HFFc6 (cell line): ENCODE measurements at regions not wholly inside any gene's neighbourhood (a gene's known extent, or its start where the extent isn't known, plus 50 kb on each side); places are given as distances from the start of the nearest gene placed in this dataset.
"Not testable (repeated sequence)": the region's sequence is repeated elsewhere in the genome, so short reads cannot be mapped to it uniquely, and the experiment has no call there.

Experiments used
- DNase-seq: peaks from one replicate; pipeline ENCODE4 v3.0.0-alpha.2; 2018
- H3K27ac Mint-ChIP-seq: 2 replicates; pipeline ENCODE4 v1.8.0; 2020; ENCODE audit warnings: mild to moderate bottlenecking, mixed read lengths
- H3K27me3 Mint-ChIP-seq: 2 replicates; pipeline ENCODE4 v1.8.0; 2021; ENCODE audit warnings: mild to moderate bottlenecking, moderate library complexity, mixed read lengths; ENCODE audit not compliant: insufficient read depth
- H3K36me3 Mint-ChIP-seq: 2 replicates; pipeline ENCODE4 v1.8.0; 2021; ENCODE audit warnings: low read depth, mixed read lengths
- H3K4me1 Mint-ChIP-seq: 2 replicates; pipeline ENCODE4 v1.8.0; 2020; ENCODE audit warnings: low read depth, mixed read lengths
- H3K4me3 Mint-ChIP-seq: 2 replicates; pipeline ENCODE4 v1.8.0; 2020; ENCODE audit warnings: mild to moderate bottlenecking, moderate library complexity, mixed read lengths
- H3K9me3 Mint-ChIP-seq: 2 replicates; pipeline ENCODE4 v1.8.0; 2020; ENCODE audit warnings: mild to moderate bottlenecking, mixed read lengths
- TF ChIP-seq, protein P1 (sequence below): fragments of 200-600 bp; sonication (generic); IDR thresholded peaks from 2 replicates; pipeline ENCODE4 v1.5.0; 2021; ENCODE audit warnings: antibody characterized with exemption, mild to moderate bottlenecking

DNA sequence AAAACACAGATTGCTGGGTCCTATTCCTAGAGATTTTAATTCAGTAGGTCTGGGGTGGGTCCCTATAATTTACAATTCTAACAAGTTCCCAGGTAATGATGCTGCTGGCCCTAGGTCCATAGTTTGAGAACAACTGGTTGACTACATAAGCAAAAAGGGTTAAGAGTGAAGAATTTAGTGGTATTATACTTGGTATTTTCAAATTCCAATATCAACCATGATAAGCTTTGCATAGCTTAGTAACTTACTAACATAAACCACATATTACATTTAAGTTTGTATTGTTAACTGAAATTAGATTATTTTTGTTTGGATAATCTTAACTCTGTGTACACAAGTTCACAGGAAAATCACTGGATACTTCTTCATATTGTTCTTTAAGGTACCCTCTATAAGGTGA, 862.9 kb upstream of the ACVR2A start:
- no peak overlapping the region for H3K27ac Mint-ChIP-seq
- no peak for DNase-seq
- H3K27me3 Mint-ChIP-seq, result no peaks in the 10 kb centered on the region
- H3K9me3 Mint-ChIP-seq, result peaks cover 31% of the 10 kb centered on the region
- H3K36me3 Mint-ChIP-seq, result no peaks in the 10 kb centered on the region
- TF ChIP-seq, protein P1, sequence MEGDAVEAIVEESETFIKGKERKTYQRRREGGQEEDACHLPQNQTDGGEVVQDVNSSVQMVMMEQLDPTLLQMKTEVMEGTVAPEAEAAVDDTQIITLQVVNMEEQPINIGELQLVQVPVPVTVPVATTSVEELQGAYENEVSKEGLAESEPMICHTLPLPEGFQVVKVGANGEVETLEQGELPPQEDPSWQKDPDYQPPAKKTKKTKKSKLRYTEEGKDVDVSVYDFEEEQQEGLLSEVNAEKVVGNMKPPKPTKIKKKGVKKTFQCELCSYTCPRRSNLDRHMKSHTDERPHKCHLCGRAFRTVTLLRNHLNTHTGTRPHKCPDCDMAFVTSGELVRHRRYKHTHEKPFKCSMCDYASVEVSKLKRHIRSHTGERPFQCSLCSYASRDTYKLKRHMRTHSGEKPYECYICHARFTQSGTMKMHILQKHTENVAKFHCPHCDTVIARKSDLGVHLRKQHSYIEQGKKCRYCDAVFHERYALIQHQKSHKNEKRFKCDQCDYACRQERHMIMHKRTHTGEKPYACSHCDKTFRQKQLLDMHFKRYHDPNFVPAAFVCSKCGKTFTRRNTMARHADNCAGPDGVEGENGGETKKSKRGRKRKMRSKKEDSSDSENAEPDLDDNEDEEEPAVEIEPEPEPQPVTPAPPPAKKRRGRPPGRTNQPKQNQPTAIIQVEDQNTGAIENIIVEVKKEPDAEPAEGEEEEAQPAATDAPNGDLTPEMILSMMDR, result no peak
- no peak overlapping the region for H3K4me3 Mint-ChIP-seq
- H3K4me1 Mint-ChIP-seq, result no peaks in the 10 kb centered on the region

DNA sequence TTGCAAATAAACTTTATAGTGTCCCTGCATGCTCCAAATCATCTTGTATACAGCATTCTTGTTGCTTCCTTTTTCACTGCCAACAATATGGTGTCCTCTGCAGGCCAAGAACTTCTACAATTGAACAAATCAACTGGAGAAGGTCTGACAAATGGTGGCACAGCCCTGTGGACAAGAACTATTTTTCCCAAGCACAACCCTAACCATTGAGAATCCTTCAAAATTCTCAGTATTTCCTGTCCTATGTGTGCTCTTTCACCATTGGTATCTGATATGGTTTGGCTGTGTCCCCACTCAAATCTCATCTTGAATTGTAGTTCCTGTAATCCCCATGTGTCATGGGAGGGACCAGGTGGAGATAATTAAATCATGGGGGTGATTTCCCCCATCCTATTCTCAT, 865.1 kb upstream of the ACVR2A start:
- TF ChIP-seq, protein P1, result no peak
- Mint-ChIP-seq H3K4me3 (no peak overlapping the region), H3K27ac (no peak overlapping the region), H3K27me3 (no peaks in the 10 kb centered on the region), H3K9me3 (peaks cover 30% of the 10 kb centered on the region), H3K4me1 (no peaks in the 10 kb centered on the region), H3K36me3 (no peaks in the 10 kb centered on the region)
- no peak for DNase-seq

DNA sequence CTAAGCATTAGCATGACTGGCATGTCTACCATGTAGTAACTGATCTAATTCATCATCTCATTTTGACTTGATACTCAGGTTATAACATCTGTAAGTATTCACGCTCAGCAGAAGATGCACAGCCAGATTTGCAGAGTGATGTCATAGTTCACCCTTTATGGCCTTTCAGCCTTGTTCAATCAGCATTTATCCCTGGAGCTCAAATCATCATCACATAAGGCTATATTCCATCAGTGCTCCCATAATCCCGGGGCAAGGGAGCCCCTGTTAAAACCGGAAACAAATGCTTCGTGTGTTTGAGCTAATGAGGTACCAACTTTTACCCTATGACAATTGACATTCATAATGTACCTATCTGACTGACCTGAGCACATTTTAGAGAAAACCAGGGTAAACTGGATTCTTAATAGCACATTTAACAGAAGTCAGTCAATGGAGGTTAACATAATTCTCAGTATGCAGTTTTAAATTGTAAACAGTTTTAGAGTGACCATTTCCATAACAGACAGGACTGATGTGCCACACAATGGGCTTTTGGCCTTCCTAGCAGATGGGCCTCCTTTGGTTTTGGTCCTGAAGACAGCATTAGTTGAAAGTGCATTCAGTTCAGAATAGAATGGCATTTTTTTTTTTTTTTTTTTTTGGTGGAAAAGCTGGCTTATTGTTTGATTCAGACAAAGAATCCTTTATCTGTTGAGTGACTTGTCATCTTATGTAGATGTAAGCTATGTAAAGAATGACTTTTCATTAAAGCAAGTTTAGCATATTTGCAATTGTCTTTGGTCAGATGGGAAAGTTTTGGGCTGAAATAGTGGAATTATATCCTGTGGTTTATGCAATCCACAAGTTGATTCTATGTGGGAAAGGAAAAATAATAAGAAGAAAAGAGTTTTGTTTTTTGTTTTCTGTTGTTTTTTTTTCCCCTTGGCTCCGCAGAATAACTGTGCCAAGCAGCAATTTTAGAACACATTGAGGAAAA, 866.0 kb upstream of the ACVR2A start:
- Mint-ChIP-seq H3K4me3 (no peak overlapping the region), H3K27me3 (no peaks in the 10 kb centered on the region), H3K36me3 (no peaks in the 10 kb centered on the region), H3K9me3 (peaks cover 29% of the 10 kb centered on the region), H3K27ac (no peak overlapping the region), H3K4me1 (no peaks in the 10 kb centered on the region)
- no peak for DNase-seq
- TF ChIP-seq, protein P1, result no peak

DNA sequence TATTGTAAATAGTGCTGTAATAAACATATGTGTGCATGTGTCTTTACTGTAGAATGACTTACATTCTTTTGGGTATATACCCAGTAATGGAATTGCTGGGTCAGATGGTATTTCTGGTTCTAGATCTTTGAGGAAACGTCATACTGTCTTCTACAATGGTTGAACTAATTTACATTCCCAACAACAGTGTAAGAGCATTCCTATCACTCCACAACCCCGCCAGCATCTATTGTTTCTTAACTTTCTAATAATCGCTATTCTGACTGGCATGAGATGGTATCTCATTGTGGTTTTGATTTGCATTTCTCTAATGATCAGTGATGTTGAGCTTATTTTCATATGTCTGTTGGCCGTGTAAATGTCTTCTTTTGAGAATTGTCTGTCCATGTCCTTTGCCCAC, 873.8 kb upstream of the ACVR2A start:
- H3K36me3 Mint-ChIP-seq, H3K4me3 Mint-ChIP-seq: not testable (repeated sequence)

DNA sequence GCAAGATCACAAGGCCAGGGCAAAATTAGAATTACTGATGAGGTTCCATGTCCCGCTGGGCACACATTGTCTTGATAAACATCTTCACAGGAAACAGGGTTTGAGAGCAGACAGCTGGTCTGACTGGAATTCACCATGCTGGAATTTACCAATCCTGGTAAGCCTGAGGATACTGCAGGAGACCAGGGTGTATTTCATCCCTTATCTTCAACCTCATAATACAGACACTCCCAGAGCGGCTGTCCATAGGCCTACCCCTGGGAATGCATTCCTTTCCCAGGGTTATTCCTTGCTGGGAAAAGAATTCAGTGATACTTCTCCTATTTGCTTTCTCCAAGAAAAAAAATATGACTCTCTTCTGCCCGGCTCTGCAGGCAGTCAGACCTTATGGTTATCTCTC, 875.1 kb upstream of the ACVR2A start:
- H3K27me3 Mint-ChIP-seq, H3K4me1 Mint-ChIP-seq, DNase-seq, H3K4me3 Mint-ChIP-seq, H3K27ac Mint-ChIP-seq, H3K36me3 Mint-ChIP-seq: not testable (repeated sequence)
- H3K9me3 Mint-ChIP-seq, result peaks cover 42% of the 10 kb centered on the region

More for the DNA sequence above, 873.8 kb upstream of the ACVR2A start:
- not testable (repeated sequence) for H3K27ac Mint-ChIP-seq, H3K27me3 Mint-ChIP-seq, H3K4me1 Mint-ChIP-seq, DNase-seq
- H3K9me3 Mint-ChIP-seq, result peaks cover 46% of the 10 kb centered on the region

DNA sequence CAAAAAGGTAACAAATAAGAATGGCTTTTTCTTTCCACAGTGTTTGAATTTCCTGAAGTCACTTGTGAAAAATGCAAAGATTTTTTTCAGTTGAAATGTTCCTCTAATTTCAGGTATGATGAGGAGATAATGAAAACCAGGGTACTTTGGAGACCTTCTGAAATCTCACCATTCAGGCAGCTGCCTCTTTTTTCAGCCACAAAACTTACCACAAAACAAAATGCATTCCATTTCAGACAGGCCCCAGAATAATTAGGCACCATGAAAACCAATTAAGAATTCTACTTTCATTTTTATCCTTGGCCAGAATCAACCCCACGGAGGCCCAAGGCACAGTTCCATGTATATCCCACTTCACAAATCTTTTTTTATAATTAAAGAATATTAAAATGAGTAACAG, 880.3 kb upstream of the ACVR2A start:
- TF ChIP-seq, protein P1, result no peak
- no peaks in the 10 kb centered on the region for H3K27me3 Mint-ChIP-seq
- no peaks in the 10 kb centered on the region for H3K36me3 Mint-ChIP-seq
- no peaks in the 10 kb centered on the region for H3K4me1 Mint-ChIP-seq
- H3K4me3 Mint-ChIP-seq, result no peak overlapping the region
- H3K9me3 Mint-ChIP-seq, result peaks cover 25% of the 10 kb centered on the region
- no peak for DNase-seq
- no peak overlapping the region for H3K27ac Mint-ChIP-seq
